GM18861 (cell line): ENCODE measurements at regions not wholly inside any gene's neighbourhood (a gene's known extent, or its start where the extent isn't known, plus 50 kb on each side); places are given as distances from the start of the nearest gene placed in this dataset.
"Not testable (repeated sequence)": the region's sequence is repeated elsewhere in the genome, so short reads cannot be mapped to it uniquely, and the experiment has no call there.

Source experiments
- ATAC-seq: cut with Tn5 transposase; IDR thresholded peaks from one replicate; pipeline ENCODE4 v1.9.1; 2021; ENCODE audit not compliant: unreplicated experiment

- ATAC-seq = not testable (repeated sequence)
Observed at GRCh38 chr9:73337182-73337581, 185.5 kb downstream of the ANXA1 start.

- ATAC-seq = no peak
Observed at GRCh38 chr9:73344060-73344459, 192.4 kb downstream of the ANXA1 start.

DNA sequence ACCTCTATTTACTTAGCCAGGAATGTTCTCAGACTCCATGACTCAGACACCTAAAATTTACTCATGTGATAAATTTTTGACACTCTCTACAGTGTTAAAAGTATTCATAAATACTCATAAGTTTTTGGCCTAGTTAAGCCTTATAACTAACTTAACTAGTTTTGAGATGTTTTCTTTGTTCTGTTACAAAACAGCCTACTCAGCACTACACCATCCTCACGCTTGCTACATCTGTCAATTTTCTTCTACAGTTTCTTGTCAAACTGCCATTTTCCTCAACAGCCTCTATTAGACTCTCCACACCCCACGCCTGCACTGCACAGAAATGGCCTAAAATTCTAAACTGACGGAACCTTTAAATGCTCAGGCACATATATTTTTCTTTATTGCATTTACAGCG is 195.5 kb downstream of the ANXA1 start:
- no peak for ATAC-seq

GRCh38 chr9:73347720-73348119 is 196.1 kb downstream of the ANXA1 start:
- ATAC-seq = no peak

DNA sequence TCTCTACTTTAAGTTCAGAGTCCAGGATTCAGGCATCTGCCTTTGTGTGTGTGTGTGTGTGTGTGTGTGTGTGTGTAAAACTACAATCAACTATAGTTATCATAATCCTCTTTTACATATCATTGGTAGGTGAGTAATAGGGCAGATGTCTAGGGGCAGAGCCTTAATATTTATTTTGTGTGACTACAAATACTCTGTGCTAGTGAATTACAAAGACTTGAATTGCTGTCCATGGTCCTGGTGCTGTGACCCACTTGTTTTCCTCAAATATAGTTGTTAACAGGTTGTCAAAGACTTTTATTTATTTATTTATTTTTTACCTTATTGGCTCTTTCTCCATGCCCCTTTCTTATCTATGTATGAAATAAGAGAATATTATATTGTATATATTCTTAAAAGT is 196.8 kb downstream of the ANXA1 start:
- ATAC-seq = no peak

GRCh38 chr9:73349476-73349875 is 197.8 kb downstream of the ANXA1 start:
- no peak for ATAC-seq

GRCh38 chr9:73357607-73358006 is 205.9 kb downstream of the ANXA1 start:
- no peak for ATAC-seq

- no peak for ATAC-seq
Observed at GRCh38 chr9:73370053-73370452, 218.4 kb downstream of the ANXA1 start.

GRCh38 chr9:73371801-73372200 is 220.1 kb downstream of the ANXA1 start:
- ATAC-seq = no peak

- ATAC-seq = no peak
Observed at GRCh38 chr9:73380411-73380810, 228.7 kb downstream of the ANXA1 start.

DNA sequence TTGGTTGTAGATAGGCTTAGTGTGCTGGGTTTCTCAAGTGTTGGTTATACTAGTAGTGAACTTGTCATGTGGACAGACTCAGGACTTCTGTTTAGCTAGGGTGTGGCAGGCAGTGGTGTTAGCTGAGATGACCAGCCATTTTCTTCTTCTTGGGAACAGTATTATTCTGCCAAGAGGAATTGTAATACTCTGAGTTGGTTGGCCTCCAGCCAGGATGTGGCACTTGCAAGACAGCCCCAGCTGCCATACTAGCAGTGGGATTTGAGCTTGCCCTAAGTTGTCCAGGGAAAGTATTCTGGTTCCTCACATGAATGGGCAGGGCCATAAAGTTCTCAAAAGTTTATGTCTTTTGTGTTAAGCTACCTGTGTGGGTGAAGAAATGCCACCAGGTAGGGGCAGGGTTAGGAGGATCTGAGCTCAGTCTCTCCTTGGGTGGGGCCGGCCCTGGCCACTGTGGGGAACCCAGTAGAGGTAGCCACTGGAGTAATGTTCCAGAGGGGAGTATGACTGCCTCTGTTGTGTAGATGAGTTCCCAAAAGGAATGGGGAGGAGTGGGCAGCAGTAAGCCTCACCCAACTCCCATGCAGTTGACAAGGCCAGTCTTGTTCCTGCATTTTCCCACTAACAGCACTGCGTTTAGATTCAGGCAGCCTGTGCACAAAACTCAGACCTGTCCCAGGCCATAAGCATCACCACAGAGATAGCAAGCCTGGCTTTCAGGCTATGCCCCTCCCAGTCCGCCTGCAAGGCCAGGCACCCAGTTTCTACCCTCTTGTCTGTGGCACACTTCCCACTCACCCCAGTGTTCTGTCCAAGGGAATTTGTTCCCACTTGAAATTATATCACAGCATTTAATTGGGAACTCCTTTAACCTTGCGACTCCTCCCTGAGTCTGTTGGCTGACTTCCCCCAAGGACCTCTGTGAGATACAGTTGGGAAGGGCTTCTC is 250.7 kb downstream of the ANXA1 start:
- no peak for ATAC-seq

DNA sequence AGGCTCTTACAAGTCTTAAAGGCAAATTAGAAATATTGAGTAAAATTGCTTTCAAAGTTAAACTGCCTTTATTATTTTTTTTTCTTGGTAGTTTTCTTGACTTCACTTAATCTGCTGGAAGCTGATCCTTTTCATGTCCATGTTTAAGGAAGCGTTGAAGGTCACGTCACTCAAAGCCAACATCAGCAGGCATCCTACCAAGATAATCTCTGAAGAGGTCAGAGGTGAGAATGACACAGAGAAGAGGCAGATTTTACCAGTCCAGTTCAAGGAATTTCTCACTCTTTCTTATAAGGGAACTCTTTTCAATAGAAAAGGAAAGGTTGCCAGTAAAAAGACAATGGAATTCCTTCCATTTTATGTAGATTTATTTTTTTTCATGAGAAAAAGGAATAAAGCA is 259.8 kb downstream of the ANXA1 start:
- ATAC-seq = no peak

DNA sequence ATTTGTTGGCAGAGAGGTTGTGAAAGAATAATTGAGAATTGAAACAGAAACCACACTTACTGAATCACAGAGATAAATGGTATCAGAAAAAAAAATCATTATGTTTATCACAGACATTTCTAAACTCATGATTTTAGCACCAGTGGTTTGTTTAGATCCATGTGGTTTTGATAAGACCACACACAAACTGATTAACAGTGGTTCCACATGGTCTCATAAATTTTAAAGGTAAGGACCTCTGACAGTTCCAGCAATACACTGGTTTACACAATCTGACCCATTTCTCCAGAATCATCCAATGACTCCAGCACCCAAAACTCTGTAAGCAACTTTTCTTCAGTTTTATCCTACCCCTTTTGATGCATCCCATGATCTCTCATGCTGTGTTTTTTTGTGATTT is 261.2 kb downstream of the ANXA1 start:
- no peak for ATAC-seq

GRCh38 chr9:73423891-73424290 is 272.2 kb downstream of the ANXA1 start:
- ATAC-seq = no peak

DNA sequence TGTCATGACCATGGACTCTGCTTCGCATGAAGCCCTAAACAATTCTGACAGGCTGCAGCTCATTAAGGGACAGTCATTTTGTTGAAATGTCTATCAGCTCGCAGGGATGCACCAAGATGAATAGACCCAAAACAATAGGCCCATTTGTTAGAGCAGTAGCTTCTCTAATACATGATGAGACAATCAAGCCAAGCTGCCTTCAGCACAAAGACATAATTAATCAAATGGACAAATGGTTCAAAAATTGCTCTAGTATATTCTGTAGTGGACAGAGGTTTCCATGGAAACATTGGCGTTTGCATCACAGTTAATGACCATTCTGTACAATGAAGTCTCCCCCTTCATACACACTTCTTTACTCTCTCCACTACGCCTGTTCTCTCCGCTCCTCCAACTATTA is 274.6 kb downstream of the ANXA1 start:
- no peak for ATAC-seq

DNA sequence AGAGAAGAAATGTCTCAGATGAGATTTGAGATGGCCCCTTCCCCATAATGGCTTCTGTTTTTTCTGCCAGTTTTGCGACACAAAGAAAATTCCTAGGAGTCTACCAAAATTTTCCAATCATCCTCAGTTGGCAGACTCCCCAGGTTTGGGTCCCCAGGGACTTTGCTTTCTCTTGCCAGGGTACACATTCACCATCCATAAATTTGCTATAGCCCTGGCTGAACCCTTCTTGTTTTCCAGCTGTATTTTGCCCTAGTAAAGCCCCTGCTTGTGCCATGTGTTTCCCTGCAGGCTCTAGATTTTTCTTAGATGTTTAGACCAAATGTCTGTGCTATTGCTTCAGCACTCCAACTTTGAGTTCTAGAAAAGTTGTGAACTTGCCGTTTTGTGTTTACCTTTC is 283.2 kb downstream of the ANXA1 start:
- ATAC-seq = no peak

DNA sequence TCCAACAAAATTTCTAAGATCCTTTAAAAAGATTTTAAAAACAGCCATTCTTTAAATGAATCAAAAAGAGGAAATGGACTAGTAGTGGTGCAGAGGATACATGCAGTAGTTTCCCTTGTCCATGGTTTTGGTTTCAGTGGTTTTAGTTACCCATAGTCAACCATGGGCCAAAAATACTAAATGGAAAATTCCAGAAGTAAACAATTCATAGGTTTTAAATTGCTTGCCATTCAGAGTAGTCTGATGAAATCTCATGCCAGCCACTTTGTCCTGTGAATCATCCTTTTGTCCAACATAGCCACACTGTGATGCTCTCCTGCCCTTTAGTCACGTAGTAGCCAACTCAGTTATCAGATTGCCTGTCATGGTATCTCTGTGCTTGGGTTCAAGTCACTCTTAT is 286.1 kb downstream of the ANXA1 start:
- peak; percentile 69 for ATAC-seq

- not testable (repeated sequence) for ATAC-seq
Observed at GRCh38 chr9:73439839-73440238, 288.2 kb downstream of the ANXA1 start.

- ATAC-seq = no peak
Observed at GRCh38 chr9:73441223-73441622, 289.6 kb downstream of the ANXA1 start.

DNA sequence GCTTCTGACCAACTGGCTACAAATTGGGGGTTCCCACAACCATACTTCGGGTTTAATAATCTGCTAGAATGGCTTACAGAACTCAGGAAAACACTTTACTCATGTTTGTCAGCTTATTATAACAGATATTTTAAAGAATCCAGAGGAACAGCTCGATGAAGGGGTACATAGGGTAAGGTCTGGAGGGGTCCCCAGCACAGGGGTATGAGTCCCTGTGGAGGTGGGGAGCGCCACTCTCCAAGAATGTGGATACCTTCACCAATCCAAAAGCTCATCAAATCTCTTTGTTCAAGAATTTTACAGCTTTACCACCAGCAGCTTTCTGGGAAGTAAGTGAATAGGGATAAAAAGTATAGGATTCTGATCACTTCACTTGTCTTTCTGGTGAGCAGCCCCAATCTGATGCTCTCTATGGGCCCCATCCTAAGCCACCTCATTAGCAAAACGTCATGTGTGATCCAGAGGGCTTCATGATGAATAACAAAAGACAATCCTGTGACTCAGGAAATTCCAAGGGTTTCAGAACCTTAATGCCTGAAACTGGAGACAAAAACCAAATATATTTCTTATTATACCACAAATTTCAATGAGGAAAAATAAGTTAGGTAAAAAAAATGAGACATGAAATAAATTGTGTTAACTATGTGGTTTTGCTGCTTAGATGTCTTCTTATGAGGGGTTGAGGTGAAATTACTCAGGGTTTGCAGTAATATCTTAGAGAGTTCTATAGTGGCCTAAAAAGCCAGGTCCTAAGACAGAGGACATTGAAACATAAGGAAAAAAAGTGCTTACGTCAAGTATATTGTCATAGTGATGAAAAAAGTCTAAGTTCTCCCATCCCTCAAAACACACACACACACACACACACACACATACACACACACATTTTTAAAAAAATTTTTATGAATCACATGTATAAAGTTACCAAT is 290.5 kb downstream of the ANXA1 start:
- ATAC-seq = no peak

GRCh38 chr9:73444821-73445220 is 293.2 kb downstream of the ANXA1 start:
- no peak for ATAC-seq

DNA sequence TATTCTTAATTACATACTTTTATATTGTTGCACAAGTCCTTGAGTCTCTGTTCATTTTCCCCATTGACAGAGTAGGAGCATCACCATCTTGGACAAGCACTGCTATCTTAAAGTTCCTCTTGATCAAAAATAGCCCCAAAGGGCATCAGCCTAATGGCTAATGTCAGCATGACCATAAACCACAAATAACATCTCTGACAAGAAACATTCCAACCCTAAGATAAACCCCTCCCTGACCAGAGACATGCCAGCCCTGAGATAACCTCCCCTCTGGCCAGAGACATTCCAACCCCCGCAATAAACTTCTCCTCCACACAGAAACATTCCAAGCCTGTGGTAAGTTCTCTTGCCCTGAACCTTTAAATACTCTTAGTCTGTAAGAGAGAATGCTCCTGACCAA is 293.7 kb downstream of the ANXA1 start:
- not testable (repeated sequence) for ATAC-seq
